H1 (cell line): ENCODE measurements at regions not wholly inside any gene's neighbourhood (a gene's known extent, or its start where the extent isn't known, plus 50 kb on each side); places are given as distances from the start of the nearest gene placed in this dataset.

Source experiments
- CTCF ChIA-PET: fragments of 300-600 bp; sonication (Branson Sonifier 250); formaldehyde crosslinking; loops from one replicate; lab custom pipeline; 2021; ENCODE audit not compliant: partially characterized antibody; lab: Charles Lee
- POLR2A ChIA-PET: fragments of 300-600 bp; sonication (Branson Sonifier 250); formaldehyde crosslinking; loops from one replicate; lab custom pipeline; 2021; ENCODE audit warnings: inconsistent platforms; ENCODE audit not compliant: partially characterized antibody; lab: Charles Lee
- DNase-seq, 2 experiments: peaks; one replicate each; pipeline versions ENCODE4 v3.0.0 to v3.0.0-alpha.2; 2010 to 2022; ENCODE audit warnings: low spot score in 2 of 2, low read depth in 1 of 2, mixed read lengths in 1 of 2
- FAIRE-seq: peaks from 2 replicates; lab custom pipeline; 2011; peaks lifted over from hg19 to GRCh38; lab: Jason Lieb, UNC
- H2AFZ ChIP-seq: 2 replicates; pipeline ENCODE4 v1.8.1; 2012; ENCODE audit warnings: low read length, inconsistent platforms
- H2AK5ac ChIP-seq: 2 replicates; pipeline ENCODE4 v1.6.1; 2013; ENCODE audit warnings: low read depth, low read length
- H2BK120ac ChIP-seq: replicated peaks from 2 replicates; pipeline ENCODE3; 2013; ENCODE audit warnings: low read depth, low read length, inconsistent platforms
- H2BK12ac ChIP-seq: 2 replicates; pipeline ENCODE4 v1.6.1; 2013; ENCODE audit warnings: low read depth, low read length
- H2BK15ac ChIP-seq: 2 replicates; pipeline ENCODE4 v1.6.1; 2013; ENCODE audit warnings: low read length
- H2BK20ac ChIP-seq: 2 replicates; pipeline ENCODE4 v1.6.1; 2013; ENCODE audit warnings: low read length
- H2BK5ac ChIP-seq: 2 replicates; pipeline ENCODE4 v1.6.1; 2013; ENCODE audit warnings: low read depth, low read length
- H3K14ac ChIP-seq: 2 replicates; pipeline ENCODE4 v1.6.1; 2013; ENCODE audit warnings: inconsistent platforms; ENCODE audit not compliant: insufficient read length
- H3K18ac ChIP-seq: 2 replicates; pipeline ENCODE4 v1.6.1; 2013; ENCODE audit warnings: low read length; ENCODE audit errors: extremely low read depth
- H3K23ac ChIP-seq: 2 replicates; pipeline ENCODE4 v1.6.1; 2013; ENCODE audit warnings: inconsistent platforms; ENCODE audit not compliant: insufficient read length
- H3K23me2 ChIP-seq: 2 replicates; pipeline ENCODE4 v1.6.1; 2013; ENCODE audit warnings: low read depth, low read length
- H3K27ac ChIP-seq: 2 replicates; pipeline ENCODE4 v1.6.1; 2011; ENCODE audit warnings: low read depth, low read length, inconsistent platforms
- H3K27me3 ChIP-seq, 4 experiments: replicated peaks in 1 of 4; 1 replicate in 1 of 4; 2 replicates in 3 of 4; pipeline versions ENCODE4 v1.6.1 to v1.8.1; 2011 to 2013; ENCODE audit warnings: low read length in 3 of 4, mild to moderate bottlenecking in 3 of 4, inconsistent platforms in 2 of 4, mixed read lengths in 2 of 4, moderate library complexity in 1 of 4; ENCODE audit not compliant: control insufficient read depth in 3 of 4, insufficient read depth in 3 of 4; ENCODE audit errors: extremely low read depth in 1 of 4
- H3K36me3 ChIP-seq, 4 experiments: 2 replicates each; pipeline versions ENCODE4 v1.6.1 to v1.8.1; 2011 to 2013; ENCODE audit warnings: mild to moderate bottlenecking in 4 of 4, low read length in 3 of 4, moderate library complexity in 2 of 4, control low read depth in 1 of 4, inconsistent platforms in 1 of 4; ENCODE audit not compliant: insufficient read depth in 4 of 4, control insufficient read depth in 2 of 4
- H3K4ac ChIP-seq: replicated peaks from 2 replicates; pipeline ENCODE3; 2013; ENCODE audit warnings: low read length, low read depth, mixed read lengths, inconsistent platforms; ENCODE audit not compliant: insufficient read length
- H3K4me1 ChIP-seq, 4 experiments: replicated peaks in 1 of 4; 1 replicate in 1 of 4; 2 replicates in 3 of 4; pipeline versions ENCODE4 v1.6.1 to v1.8.1; 2011 to 2013; ENCODE audit warnings: low read length in 3 of 4, inconsistent platforms in 2 of 4, mixed read lengths in 1 of 4; ENCODE audit not compliant: insufficient read depth in 4 of 4, control insufficient read depth in 3 of 4
- H3K4me2 ChIP-seq, 2 experiments: 2 replicates each; pipeline versions ENCODE4 v1.6.1 to v1.8.1; 2011 to 2013; ENCODE audit warnings: low read depth in 2 of 2, low read length in 2 of 2, control low read depth in 1 of 2, inconsistent platforms in 1 of 2, mild to moderate bottlenecking in 1 of 2; ENCODE audit not compliant: insufficient read depth in 1 of 2
- H3K4me3 ChIP-seq, 4 experiments: fragments of 200-600, 300-600 bp in 1 of 4; sonication (generic), shearing (Covaris generic), sonication (Bioruptor Twin) in 1 of 4; 2 replicates each; pipeline versions ENCODE4 v1.5.1 to v1.8.1; 2011 to 2016; ENCODE audit warnings: low read length in 4 of 4, low read depth in 3 of 4, control low read depth in 2 of 4, inconsistent platforms in 2 of 4, mild to moderate bottlenecking in 2 of 4, mixed read lengths in 1 of 4, moderate library complexity in 1 of 4; ENCODE audit not compliant: insufficient read depth in 2 of 4; ENCODE audit errors: extremely low read depth in 1 of 4
- H3K56ac ChIP-seq: replicated peaks from 2 replicates; pipeline ENCODE3; 2013; ENCODE audit warnings: low read depth, mild to moderate bottlenecking, mixed read lengths, low read length, inconsistent platforms; ENCODE audit not compliant: insufficient read length
- H3K79me1 ChIP-seq: 2 replicates; pipeline ENCODE4 v1.6.1; 2013; ENCODE audit warnings: low read depth, low read length, control low read depth
- H3K79me2 ChIP-seq, 2 experiments: 2 replicates each; pipeline versions ENCODE4 v1.6.1 to v1.8.1; 2012 to 2013; ENCODE audit warnings: low read length in 2 of 2, mild to moderate bottlenecking in 2 of 2, inconsistent platforms in 1 of 2; ENCODE audit not compliant: insufficient read depth in 2 of 2, control insufficient read depth in 1 of 2
- H3K9ac ChIP-seq, 4 experiments: replicated peaks in 1 of 4; 1 replicate in 1 of 4; 2 replicates in 3 of 4; pipeline versions ENCODE4 v1.6.1 to v1.8.1; 2011 to 2013; ENCODE audit warnings: low read depth in 3 of 4, low read length in 3 of 4, control low read depth in 2 of 4, mild to moderate bottlenecking in 2 of 4, moderate library complexity in 2 of 4, inconsistent platforms in 1 of 4; ENCODE audit errors: extremely low read depth in 1 of 4
- H3K9me3 ChIP-seq, 2 experiments: 2 replicates each; pipeline versions ENCODE4 v1.6.1 to v1.8.1; 2012 to 2013; ENCODE audit warnings: mild to moderate bottlenecking in 2 of 2, moderate library complexity in 2 of 2, control low read depth in 1 of 2, inconsistent platforms in 1 of 2, low read depth in 1 of 2, low read length in 1 of 2, mixed read lengths in 1 of 2; ENCODE audit not compliant: insufficient read depth in 2 of 2
- H4K20me1 ChIP-seq, 2 experiments: replicated peaks in 1 of 2; 2 replicates each; pipeline versions ENCODE3 to v1.8.1; 2011 to 2013; ENCODE audit warnings: inconsistent platforms in 2 of 2, low read length in 2 of 2, mild to moderate bottlenecking in 1 of 2; ENCODE audit not compliant: insufficient read depth in 2 of 2, control insufficient read depth in 1 of 2
- H4K5ac ChIP-seq: 2 replicates; pipeline ENCODE4 v1.6.1; 2013; ENCODE audit warnings: low read length, low read depth, mixed read lengths, inconsistent platforms; ENCODE audit not compliant: insufficient read length
- H4K8ac ChIP-seq: 2 replicates; pipeline ENCODE4 v1.8.0; 2013; ENCODE audit warnings: mild to moderate bottlenecking, moderate library complexity, low read length, inconsistent platforms; ENCODE audit not compliant: insufficient read depth; ENCODE audit errors: extremely low read depth
- H4K91ac ChIP-seq: replicated peaks from 2 replicates; pipeline ENCODE3; 2013; ENCODE audit warnings: low read length, mixed read lengths, inconsistent platforms; ENCODE audit not compliant: insufficient read length
- FOSL1 ChIP-seq: IDR thresholded peaks from 2 replicates; pipeline ENCODE4 v1.6.1; 2011; ENCODE audit warnings: mild to moderate bottlenecking, low read depth, low read length, moderate library complexity; ENCODE audit not compliant: insufficient read depth
- POLR2A ChIP-seq, 2 experiments: IDR thresholded peaks; 1 replicate in 1 of 2; 2 replicates in 1 of 2; pipeline ENCODE4 v1.6.1; 2011; ENCODE audit warnings: low read depth in 2 of 2, low read length in 2 of 2, mild to moderate bottlenecking in 2 of 2; ENCODE audit errors: control extremely low read depth in 1 of 2
- RAD21 ChIP-seq, 2 experiments: IDR thresholded peaks in 1 of 2; conservative IDR thresholded peaks in 1 of 2; 2 replicates each; pipeline ENCODE4 v1.6.1; 2011; ENCODE audit warnings: low read depth in 2 of 2, low read length in 2 of 2, improper control_type of control experiment in 1 of 2, inconsistent platforms in 1 of 2, mild to moderate bottlenecking in 1 of 2, moderate library complexity in 1 of 2
- RFX5 ChIP-seq: IDR thresholded peaks from 2 replicates; pipeline ENCODE4 v1.6.1; 2011; ENCODE audit warnings: low read depth, low read length, improper control_type of control experiment, borderline replicate concordance
- SIX5 ChIP-seq: IDR thresholded peaks from 2 replicates; pipeline ENCODE4 v1.6.1; 2011; ENCODE audit warnings: mild to moderate bottlenecking, low read depth, low read length
- SP2 ChIP-seq: IDR thresholded peaks from 2 replicates; pipeline ENCODE4 v1.6.1; 2012; ENCODE audit warnings: mild to moderate bottlenecking, low read length, inconsistent platforms
- SRF ChIP-seq: IDR thresholded peaks from 2 replicates; pipeline ENCODE4 v1.6.1; 2011; ENCODE audit warnings: mild to moderate bottlenecking, low read depth, low read length, moderate library complexity

DNA sequence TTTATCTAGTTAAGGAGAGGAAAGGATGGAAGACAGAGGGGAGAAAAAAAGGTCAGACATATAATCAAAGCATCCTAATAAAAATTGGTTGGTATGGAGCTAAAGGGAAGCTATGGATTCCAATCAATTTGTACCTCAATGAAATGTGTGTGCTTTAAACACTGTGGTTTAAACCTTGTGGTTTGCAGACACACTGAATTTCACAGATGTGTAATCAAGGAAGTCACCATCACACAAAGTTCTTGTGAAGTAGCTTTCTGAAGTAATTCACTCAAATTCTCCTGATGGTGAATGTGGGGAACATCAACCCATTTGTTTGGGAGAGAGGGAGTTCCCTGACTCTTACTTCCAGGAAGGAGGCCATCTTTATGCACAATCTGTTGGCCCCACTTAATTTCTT lies 243.3 kb upstream of the KRR1 start:
- Histone ChIP-seq H4K8ac (no peak overlapping the region), H3K18ac (no peak overlapping the region), H2BK20ac (no peak overlapping the region), H3K23me2 (no peaks in the 10 kb centered on the region; the same call in 1 of the 2 replicates), H3K4me1 (no peaks in the 10 kb centered on the region), H2BK12ac (no peak overlapping the region), H2AK5ac (no peak overlapping the region), H4K20me1 (no peaks in the 10 kb centered on the region), H3K27me3 (no peaks in the 10 kb centered on the region), H2BK15ac (no peak overlapping the region), H3K79me2 (no peaks in the 10 kb centered on the region), H4K5ac (no peak overlapping the region), H3K4me3 (no peak overlapping the region), H3K14ac (no peak overlapping the region), H3K56ac (no peak overlapping the region), H3K9me3 (no peaks in the 10 kb centered on the region), H3K23ac (no peak overlapping the region), H3K27ac (no peak overlapping the region), H2AFZ (0 out of 2 replicates have a peak overlapping the region, but pooled peaks have one; percentile 36), H4K91ac (no peak overlapping the region), H3K9ac (no peak overlapping the region), H2BK120ac (no peak overlapping the region), H3K4me2 (no peak overlapping the region), H3K4ac (no peak overlapping the region), H2BK5ac (no peak overlapping the region), H3K36me3 (no peaks in the 10 kb centered on the region), H3K79me1 (no peaks in the 10 kb centered on the region)
- FAIRE-seq = no peak
- ChIA-PET CTCF (interaction anchor here (1.0 kb wide), 1 partner anchor 131 kb away, joined by 3 read pairs; no protein-coding TSS in a partner anchor), POLR2A (no interaction called here)
- DNase-seq = no peak
- no peak for TF ChIP-seq SP2
- no peak for TF ChIP-seq RFX5
- no peak for TF ChIP-seq SRF
- TF ChIP-seq SIX5 = no peak
- no peak for TF ChIP-seq POLR2A (IDR thresholded peaks at IDR 0.05; ENCODE audit: control extremely low read depth in 1 of 2, low read depth in 2 of 2, low read length in 2 of 2)
- no peak for TF ChIP-seq RAD21 (IDR thresholded peaks at IDR 0.05 in 1 of 2, conservative IDR thresholded peaks at IDR 0.05 in 1 of 2; ENCODE audit: low read depth in 2 of 2, low read length in 2 of 2)
- TF ChIP-seq FOSL1 = no peak
